ENCODE measurements at regions not wholly inside any gene's neighbourhood (a gene's known extent, or its start where the extent isn't known, plus 50 kb on each side); places are given as distances from the start of the nearest gene placed in this dataset.

- TF ChIP-seq CTCF (IDR thresholded peaks at IDR 0.05; ENCODE audit: extremely low read depth in 1 of 2, insufficient read depth in 1 of 2, low read depth in 1 of 2, low read length in 2 of 2) = no peak
- TF ChIP-seq EZH2 (IDR thresholded peaks at IDR 0.05; ENCODE audit: borderline replicate concordance, low read depth, low read length, severe bottlenecking) = no peak
- TF ChIP-seq POLR2AphosphoS5 (IDR thresholded peaks at IDR 0.05; ENCODE audit: insufficient read depth, low read depth, low read length) = no peak
- TF ChIP-seq POLR2A (IDR thresholded peaks at IDR 0.05; ENCODE audit: low read depth, low read length) = no peak
- TF ChIP-seq MAX (IDR thresholded peaks at IDR 0.05; ENCODE audit: insufficient read depth, insufficient read length) = no peak
Observed at GRCh38 chr12:46945591-46945990, 119.8 kb upstream of the SLC38A4 start.

Data from endothelial cell of umbilical vein (primary cell).